Left forelimb (tissue), 1 donor: ENCODE measurements at regions not wholly inside any gene's neighbourhood (a gene's known extent, or its start where the extent isn't known, plus 50 kb on each side); places are given as distances from the start of the nearest gene placed in this dataset.

Experiments
- DNase-seq: peaks from one replicate; pipeline ENCODE4 v3.0.0-alpha.2; 2018; ENCODE audit warnings: low spot score

DNA sequence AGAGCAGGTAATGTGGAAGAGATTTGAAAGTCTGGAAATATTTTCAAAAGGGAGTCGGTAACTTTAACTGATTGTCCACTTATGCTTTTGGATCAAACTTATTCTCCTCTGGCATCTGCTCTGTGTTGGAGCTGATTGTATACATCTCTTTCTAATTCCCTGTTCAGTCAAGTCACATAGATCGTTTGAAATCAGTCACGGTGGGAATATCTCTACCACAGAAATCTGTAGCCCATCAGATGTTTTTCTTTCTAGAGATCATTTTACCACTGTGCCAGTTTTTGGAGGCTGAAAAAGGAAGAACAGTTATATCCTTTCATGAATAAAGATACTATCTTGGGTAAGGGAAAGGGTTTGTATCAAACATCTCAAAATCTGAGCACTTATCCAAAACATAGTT lies 1853.3 kb downstream of the EFNA5 start:
- DNase-seq, result no peak

- DNase-seq, result no peak
Measured at GRCh38 chr5:105816961-105817360, 1853.8 kb downstream of the EFNA5 start.

- no peak for DNase-seq
Measured at GRCh38 chr5:105812304-105812703, 1858.4 kb downstream of the EFNA5 start.

- no peak for DNase-seq
Measured at GRCh38 chr5:105807951-105808350, 1862.8 kb downstream of the EFNA5 start.

GRCh38 chr5:105807290-105807689 lies 1863.4 kb downstream of the EFNA5 start:
- no peak for DNase-seq

DNA sequence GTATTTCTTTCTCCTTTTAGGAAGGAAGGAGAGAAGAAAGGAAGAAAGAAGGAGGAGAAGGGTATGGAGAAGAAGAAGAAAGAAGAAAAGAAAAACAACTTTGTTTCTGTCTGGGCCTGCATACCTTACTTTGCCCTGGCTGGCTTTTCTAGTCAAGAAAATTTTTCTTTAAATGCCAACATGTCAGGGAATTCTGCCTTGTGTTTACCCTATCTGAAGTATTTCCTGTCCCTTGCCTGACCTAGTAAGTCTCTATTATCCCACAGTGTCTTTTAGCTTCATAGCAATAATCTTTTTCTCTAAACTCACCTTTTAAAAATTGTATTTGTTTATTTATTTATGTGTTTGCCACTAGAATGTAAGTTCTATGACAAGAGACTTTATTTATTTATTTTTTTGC lies 1864.1 kb downstream of the EFNA5 start:
- DNase-seq, result no peak

DNA sequence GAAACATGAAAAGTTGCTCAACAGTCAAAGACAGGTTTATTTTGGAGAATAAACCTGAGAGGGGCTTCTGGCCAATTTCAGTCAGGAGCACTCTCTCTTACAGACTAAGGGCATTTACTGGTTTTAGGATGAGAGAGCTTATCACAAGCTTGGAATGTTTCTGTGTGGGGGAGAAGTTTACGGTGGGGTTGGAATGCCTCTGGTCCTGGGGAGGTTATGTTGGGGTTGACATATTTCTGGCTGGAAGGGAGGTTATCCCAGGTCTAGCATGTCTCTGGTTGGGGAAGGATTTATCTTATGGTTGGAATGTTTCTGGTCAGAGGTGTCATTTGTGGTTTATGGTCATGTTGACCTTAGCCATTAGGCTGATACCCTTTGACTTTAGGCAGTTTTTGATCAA lies 1867.3 kb downstream of the EFNA5 start:
- no peak for DNase-seq

- DNase-seq, result no peak
Measured at GRCh38 chr5:105794578-105794977, 1876.2 kb downstream of the EFNA5 start.

- DNase-seq, result no peak
Measured at GRCh38 chr5:105789246-105789645, 1881.5 kb downstream of the EFNA5 start.

DNA sequence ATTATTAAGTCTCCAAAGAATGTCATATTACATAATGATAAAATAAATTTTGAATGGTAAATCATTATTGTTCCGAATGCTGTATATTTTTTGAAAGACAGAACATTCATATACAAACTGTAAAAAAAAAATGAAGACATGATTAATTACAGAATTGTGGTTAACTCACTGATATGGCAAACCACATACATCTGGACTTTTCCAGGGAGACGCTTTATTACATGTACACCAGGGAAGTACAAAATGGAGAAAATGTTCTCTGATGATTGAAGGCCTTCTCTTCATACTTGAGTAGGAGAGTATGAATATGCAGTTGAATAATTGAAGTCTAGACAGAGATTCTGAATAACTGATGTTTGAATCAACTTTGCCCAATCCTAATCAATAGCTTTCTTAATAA lies 1886.9 kb downstream of the EFNA5 start:
- DNase-seq, result no peak

GRCh38 chr5:105782501-105782900 lies 1888.2 kb downstream of the EFNA5 start:
- DNase-seq, result no peak

DNA sequence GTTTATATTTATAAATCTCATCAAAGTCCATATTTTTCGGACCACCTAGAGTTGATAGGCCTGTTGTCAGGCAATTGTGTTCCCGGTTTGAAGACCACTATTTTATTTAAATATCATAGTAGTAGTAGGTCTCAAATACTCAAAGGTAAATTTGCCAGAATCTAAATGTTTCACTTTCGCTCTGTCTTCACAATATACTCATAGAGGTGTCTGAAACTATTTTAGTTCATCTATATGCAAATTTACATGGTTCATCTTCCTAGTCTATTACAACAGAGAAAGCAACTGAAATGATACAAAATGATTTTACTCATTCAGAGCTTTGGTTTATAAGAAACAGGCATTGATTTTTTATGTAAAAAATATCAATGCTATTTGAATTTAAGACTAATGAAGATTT lies 1897.5 kb downstream of the EFNA5 start:
- DNase-seq, result no peak

DNA sequence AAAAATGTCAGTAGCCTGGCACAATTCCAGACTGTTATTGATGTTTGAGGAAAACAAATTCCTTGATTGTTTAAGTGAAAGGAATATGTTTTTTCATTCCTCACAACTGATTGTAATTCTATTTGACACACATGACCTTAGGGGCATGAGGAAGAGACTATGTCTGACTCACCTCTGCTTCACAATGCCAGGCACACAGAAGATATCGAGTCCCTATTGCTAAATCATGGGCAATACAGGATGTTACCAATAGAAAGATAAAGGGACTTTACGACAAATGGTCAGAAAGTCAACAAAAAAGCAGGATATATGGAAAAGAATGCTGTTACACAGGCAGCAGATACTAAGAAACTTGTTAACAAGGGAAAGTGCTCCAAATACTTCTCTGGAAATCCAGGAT lies 1903.5 kb downstream of the EFNA5 start:
- DNase-seq, result no peak

DNA sequence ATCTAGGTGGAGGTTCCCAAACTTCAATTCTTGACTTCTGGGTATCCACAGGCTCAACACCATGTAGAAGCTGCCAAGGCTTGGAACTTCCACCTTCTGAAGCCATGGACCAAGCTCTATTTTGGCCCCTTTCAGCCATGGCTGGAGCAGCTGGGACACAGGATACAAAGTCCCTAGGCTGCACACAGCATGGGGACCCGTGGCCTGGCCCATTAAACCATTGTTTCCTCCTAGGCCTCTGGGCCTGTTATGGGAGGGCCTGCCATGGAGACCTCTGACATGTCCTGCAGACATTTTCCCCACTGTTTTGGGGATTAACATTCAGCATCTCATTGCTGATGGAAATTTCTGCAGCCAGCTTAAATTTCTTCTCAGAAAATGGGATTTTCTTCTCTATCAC lies 1908.0 kb downstream of the EFNA5 start:
- DNase-seq, result no peak

GRCh38 chr5:105754056-105754455 lies 1916.7 kb downstream of the EFNA5 start:
- DNase-seq, result no peak

- no peak for DNase-seq
Measured at GRCh38 chr5:105752801-105753200, 1917.9 kb downstream of the EFNA5 start.

DNA sequence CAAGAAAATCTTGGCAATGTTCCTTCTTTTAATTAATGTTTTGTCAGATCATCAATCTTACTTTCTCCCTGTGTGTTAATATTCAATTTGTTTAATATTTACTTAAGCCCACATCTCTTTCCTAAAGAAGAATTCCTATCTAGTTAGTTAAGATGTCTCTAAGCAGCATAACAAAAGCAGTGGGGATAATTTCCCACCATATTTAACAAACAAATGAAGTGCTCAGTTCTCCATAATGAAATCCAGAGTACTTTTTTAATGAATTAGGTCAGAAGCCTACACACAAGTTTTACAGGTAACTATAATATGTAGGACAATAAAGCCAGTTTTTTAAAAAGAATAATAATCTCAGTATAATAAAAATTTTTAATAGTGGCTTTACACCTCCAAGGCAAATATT lies 1918.8 kb downstream of the EFNA5 start:
- DNase-seq, result no peak

DNA sequence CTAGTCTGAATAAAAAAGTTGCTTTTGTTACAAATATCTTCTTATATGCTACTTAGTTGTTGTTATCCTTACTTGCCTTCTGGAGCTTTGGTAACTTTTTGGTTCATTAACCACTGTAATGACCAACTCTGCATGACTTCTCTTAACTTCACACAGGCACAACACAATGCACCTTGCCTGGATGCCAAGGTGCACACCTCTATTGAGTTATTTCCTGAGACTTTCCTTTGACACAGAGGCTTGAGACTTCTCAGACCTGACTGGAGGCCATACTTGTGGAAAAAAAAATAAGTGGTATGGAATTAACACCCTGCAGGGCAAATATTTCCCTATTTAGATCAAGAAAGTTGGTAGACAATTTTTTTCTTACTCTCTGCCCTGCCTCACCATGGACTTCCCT lies 1925.6 kb downstream of the EFNA5 start:
- DNase-seq, result no peak

GRCh38 chr5:105740242-105740641 lies 1930.5 kb downstream of the EFNA5 start:
- DNase-seq, result no peak

- DNase-seq, result no peak
Measured at GRCh38 chr5:105739732-105740131, 1931.0 kb downstream of the EFNA5 start.

DNA sequence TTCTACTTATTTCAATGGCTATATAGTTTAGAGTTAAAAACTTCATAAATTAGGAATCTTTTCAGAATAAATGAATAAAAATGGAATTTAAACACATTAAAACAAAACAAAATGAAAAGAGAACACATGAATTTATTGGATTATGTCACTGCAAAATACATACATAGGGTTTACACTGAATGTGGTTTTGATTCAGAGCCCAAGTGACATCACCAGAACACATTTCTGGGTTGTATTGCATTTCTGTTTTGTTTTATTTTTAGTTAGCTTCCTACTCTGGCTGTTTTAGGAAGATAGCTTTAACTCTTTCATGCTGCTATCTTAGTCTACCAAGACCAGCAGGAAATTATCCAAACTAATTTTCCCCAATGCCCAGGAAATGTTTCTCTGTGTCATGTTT lies 1935.0 kb downstream of the EFNA5 start:
- no peak for DNase-seq

DNA sequence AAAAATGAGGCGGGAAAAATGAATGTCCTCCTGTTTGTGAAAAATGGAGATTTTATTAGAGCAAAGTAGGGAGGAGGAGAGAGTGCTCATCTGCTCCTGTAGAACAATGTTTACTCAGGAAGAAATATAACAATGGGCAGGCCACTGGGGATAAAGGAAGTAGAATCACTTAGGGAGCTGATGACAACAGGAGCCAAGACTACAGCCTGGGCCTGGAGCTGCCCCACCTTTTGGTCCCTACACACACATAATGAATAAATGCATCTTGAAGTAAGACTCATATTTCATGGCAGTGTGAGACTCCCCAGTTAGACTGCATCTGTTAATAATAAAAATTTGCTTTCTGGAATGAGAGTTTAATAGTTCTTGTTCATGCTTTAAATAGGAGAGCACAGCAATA lies 1939.8 kb downstream of the EFNA5 start:
- DNase-seq, result no peak

GRCh38 chr5:105726093-105726492 lies 1944.6 kb downstream of the EFNA5 start:
- no peak for DNase-seq

- DNase-seq, result no peak
Measured at GRCh38 chr5:105708442-105708841, 1962.3 kb downstream of the EFNA5 start.

DNA sequence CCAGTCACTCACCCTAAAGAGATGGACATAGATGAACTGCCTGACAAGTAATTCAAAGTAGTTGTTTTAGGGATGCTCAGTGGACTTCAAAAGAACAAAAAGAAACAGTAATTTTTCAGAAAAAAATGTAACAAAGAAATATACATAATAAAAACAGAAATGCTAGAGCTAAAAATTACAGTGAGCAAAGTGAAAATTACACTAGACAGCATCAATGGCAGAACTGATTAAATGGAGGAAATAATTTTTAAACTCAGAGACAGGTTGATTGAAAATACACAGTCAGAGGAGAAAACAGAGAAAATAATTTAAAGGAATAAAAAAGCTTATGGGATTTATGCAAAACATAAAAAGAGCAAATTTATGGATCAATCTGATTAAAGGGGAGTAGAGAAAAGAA lies 1968.4 kb downstream of the EFNA5 start:
- no peak for DNase-seq
